KG1 (cell line): ENCODE measurements at regions not wholly inside any gene's neighbourhood (a gene's known extent, or its start where the extent isn't known, plus 50 kb on each side); places are given as distances from the start of the nearest gene placed in this dataset.

ENCODE experiments used
- DNase-seq: peaks from one replicate; lab custom pipeline; 2025; lab: John Stamatoyannopoulos, UW

GRCh38 chr4:44118971-44119680 lies 329.5 kb downstream of the KCTD8 start:
- no peak for DNase-seq

GRCh38 chr4:44120646-44121045 lies 328.0 kb downstream of the KCTD8 start:
- DNase-seq: no peak

- no peak for DNase-seq
Observed at GRCh38 chr4:44121210-44121609, 327.4 kb downstream of the KCTD8 start.
